GM13976 (cell line): ENCODE measurements at regions not wholly inside any gene's neighbourhood (a gene's known extent, or its start where the extent isn't known, plus 50 kb on each side); places are given as distances from the start of the nearest gene placed in this dataset.

Source experiments
- DNase-seq: peaks from one replicate; pipeline ENCODE4 v3.0.0; 2012; ENCODE audit warnings: low spot score
- CTCF ChIP-seq: IDR thresholded peaks from 2 replicates; pipeline ENCODE4 v1.5.1; 2012; ENCODE audit warnings: borderline replicate concordance, mild to moderate bottlenecking; ENCODE audit not compliant: insufficient read depth; ENCODE audit errors: extremely low read depth, missing control alignments, control extremely low read depth
- in situ Hi-C: fragments of 300-500 bp; cut with MboI; formaldehyde crosslinking; loops from one replicate; pipeline ENCODE4 v1.12.0; 2022; ENCODE audit warnings: low sequenced_read_pairs, mixed read lengths, inconsistent platforms; ENCODE audit not compliant: unreplicated experiment

GRCh38 chr6:22829070-22829469, 259.7 kb downstream of the HDGFL1 start:
- no peak for DNase-seq
- in situ Hi-C loops, result no loop called here
- no peak for TF ChIP-seq CTCF

- TF ChIP-seq CTCF, result no peak
- no peak for DNase-seq
- in situ Hi-C loops, result no loop called here
Observed at GRCh38 chr6:22830463-22830862, 261.1 kb downstream of the HDGFL1 start.

GRCh38 chr6:22833191-22833590, 263.8 kb downstream of the HDGFL1 start:
- in situ Hi-C loops, result no loop called here
- no peak for DNase-seq
- TF ChIP-seq CTCF, result no peak

GRCh38 chr6:22838345-22838744, 269.0 kb downstream of the HDGFL1 start:
- no peak for TF ChIP-seq CTCF
- in situ Hi-C loops, result no loop called here
- no peak for DNase-seq

- no peak for TF ChIP-seq CTCF
- in situ Hi-C loops, result no loop called here
- no peak for DNase-seq
Observed at GRCh38 chr6:22845467-22845866, 276.1 kb downstream of the HDGFL1 start.

- TF ChIP-seq CTCF, result no peak
- no peak for DNase-seq
- in situ Hi-C loops, result no loop called here
Observed at GRCh38 chr6:22848121-22848520, 278.8 kb downstream of the HDGFL1 start.

GRCh38 chr6:22849921-22850320, 280.6 kb downstream of the HDGFL1 start:
- in situ Hi-C loops, result no loop called here
- TF ChIP-seq CTCF, result no peak
- no peak for DNase-seq
